GM21381 (cell line): ENCODE measurements at regions not wholly inside any gene's neighbourhood (a gene's known extent, or its start where the extent isn't known, plus 50 kb on each side); places are given as distances from the start of the nearest gene placed in this dataset.

Source experiments
- ATAC-seq: cut with Tn5 transposase; IDR thresholded peaks from one replicate; pipeline ENCODE4 v1.9.1; 2021; ENCODE audit warnings: mild to moderate bottlenecking, moderate library complexity; ENCODE audit not compliant: unreplicated experiment

GRCh38 chr13:47463002-47463401 lies 538.1 kb downstream of the SUCLA2 start:
- ATAC-seq = no peak

- no peak for ATAC-seq
Observed at GRCh38 chr13:47461816-47462215, 539.3 kb downstream of the SUCLA2 start.

GRCh38 chr13:47459512-47459911 lies 541.6 kb downstream of the SUCLA2 start:
- ATAC-seq = no peak

- ATAC-seq = no peak
Observed at GRCh38 chr13:47457626-47458025, 543.4 kb downstream of the SUCLA2 start.

GRCh38 chr13:47455626-47456025 lies 545.4 kb downstream of the SUCLA2 start:
- no peak for ATAC-seq

GRCh38 chr13:47454986-47455385 lies 546.1 kb downstream of the SUCLA2 start:
- ATAC-seq = no peak

- ATAC-seq = no peak
Observed at GRCh38 chr13:47437406-47437805, 540.6 kb upstream of the HTR2A start.

- no peak for ATAC-seq
Observed at GRCh38 chr13:47433461-47434005, 536.7 kb upstream of the HTR2A start.

- ATAC-seq = no peak
Observed at GRCh38 chr13:47426126-47426849, 529.4 kb upstream of the HTR2A start.

GRCh38 chr13:47421525-47421924 lies 524.7 kb upstream of the HTR2A start:
- no peak for ATAC-seq

GRCh38 chr13:47420568-47420967 lies 523.7 kb upstream of the HTR2A start:
- no peak for ATAC-seq

- no peak for ATAC-seq
Observed at GRCh38 chr13:47420020-47420419, 523.2 kb upstream of the HTR2A start.

GRCh38 chr13:47418206-47418920 lies 521.5 kb upstream of the HTR2A start:
- ATAC-seq = no peak

- ATAC-seq = no peak
Observed at GRCh38 chr13:47417485-47417884, 520.6 kb upstream of the HTR2A start.

- ATAC-seq = no peak
Observed at GRCh38 chr13:47415048-47415447, 518.2 kb upstream of the HTR2A start.

GRCh38 chr13:47413526-47413925 lies 516.7 kb upstream of the HTR2A start:
- no peak for ATAC-seq

GRCh38 chr13:47413112-47413511 lies 516.3 kb upstream of the HTR2A start:
- no peak for ATAC-seq

GRCh38 chr13:47409778-47410177 lies 512.9 kb upstream of the HTR2A start:
- ATAC-seq = no peak

- ATAC-seq = no peak
Observed at GRCh38 chr13:47408546-47409319, 511.9 kb upstream of the HTR2A start.

GRCh38 chr13:47407808-47408207 lies 511.0 kb upstream of the HTR2A start:
- no peak for ATAC-seq

GRCh38 chr13:47399599-47399998 lies 502.7 kb upstream of the HTR2A start:
- ATAC-seq = no peak
